OCI-LY1 (cell line): ENCODE measurements at regions not wholly inside any gene's neighbourhood (a gene's known extent, or its start where the extent isn't known, plus 50 kb on each side); places are given as distances from the start of the nearest gene placed in this dataset.

Experiments used
- CTCF ChIP-seq: fragments of 200-600 bp; sonication (generic), shearing (Covaris generic); IDR thresholded peaks from 2 replicates; pipeline ENCODE4 v1.5.1; 2017; ENCODE audit warnings: mild to moderate bottlenecking, antibody characterized with exemption, low read length, moderate library complexity, mixed read lengths
- EZH2 ChIP-seq: fragments of 200-600 bp; sonication (generic), shearing (Covaris generic); IDR thresholded peaks from 2 replicates; pipeline ENCODE4 v1.8.0; 2017; ENCODE audit warnings: borderline replicate concordance, mixed run types, mild to moderate bottlenecking, antibody characterized with exemption, low read length, moderate library complexity, mixed read lengths

- TF ChIP-seq CTCF: no peak
- no peak for TF ChIP-seq EZH2
These were observed 455.0 kb downstream of the EPHA3 start for GRCh38 chr3:89562373-89562772.
